PC-3 (cell line): ENCODE measurements at regions not wholly inside any gene's neighbourhood (a gene's known extent, or its start where the extent isn't known, plus 50 kb on each side); places are given as distances from the start of the nearest gene placed in this dataset.

Experiments used
- ATAC-seq: fragments of 200-7000 bp; cut with Tn5 transposase; 2 replicates; pipeline ENCODE4 v1.9.1; 2020; ENCODE audit warnings: mild to moderate bottlenecking, moderate library complexity
- BruUV-seq: library from RNA; stranded (reverse); fragments of 400-500 nt; replicated peaks from 2 replicates; lab custom pipeline; 2021; lab: Mats Ljungman, UMichigan
- CTCF ChIA-PET: fragments of 300-600 bp; sonication (Branson Sonifier 250); formaldehyde crosslinking; loops from one replicate; lab custom pipeline; 2022; ENCODE audit warnings: antibody characterized with exemption; lab: Charles Lee
- POLR2A ChIA-PET: fragments of 300-600 bp; sonication (Branson Sonifier 250); formaldehyde crosslinking; loops from one replicate; lab custom pipeline; 2022; ENCODE audit warnings: antibody characterized with exemption; ENCODE audit not compliant: unreplicated experiment; lab: Charles Lee
- DNase-seq: peaks from one replicate; pipeline ENCODE4 v3.0.0-alpha.2; 2015
- H2AFZ ChIP-seq: fragments of 300-600 bp; sonication (generic); 2 replicates; pipeline ENCODE4 v1.6.0; 2016; ENCODE audit warnings: antibody characterized with exemption, low read length
- H3F3A ChIP-seq: fragments of 300-600 bp; sonication (generic); one replicate; pipeline ENCODE4 v1.6.0; 2017; ENCODE audit warnings: antibody characterized with exemption, low read length, control low read depth, mild to moderate bottlenecking; ENCODE audit not compliant: unreplicated experiment
- H3K27ac ChIP-seq: fragments of 300-600 bp; sonication (generic); 2 replicates; pipeline ENCODE4 v1.5.1; 2016; ENCODE audit warnings: mild to moderate bottlenecking, low read length
- H3K27me3 ChIP-seq: fragments of 300-600 bp; sonication (generic); 2 replicates; pipeline ENCODE4 v1.6.1; 2016; ENCODE audit warnings: low read length, mixed read lengths
- H3K36me3 ChIP-seq: fragments of 300-600 bp; sonication (generic); 2 replicates; pipeline ENCODE4 v1.6.1; 2016; ENCODE audit warnings: low read depth, mixed run types, low read length, mixed read lengths
- H3K4me1 ChIP-seq: fragments of 300-600 bp; sonication (generic); 2 replicates; pipeline ENCODE4 v1.5.1; 2016; ENCODE audit warnings: low read length; ENCODE audit not compliant: insufficient read depth
- H3K4me2 ChIP-seq: fragments of 300-600 bp; sonication (generic); 2 replicates; pipeline ENCODE4 v1.6.0; 2016; ENCODE audit warnings: low read length
- H3K4me3 ChIP-seq: fragments of 300-600 bp; sonication (generic); 2 replicates; pipeline ENCODE4 v1.5.1; 2016; ENCODE audit warnings: mild to moderate bottlenecking, low read length, mixed read lengths
- H3K79me2 ChIP-seq: fragments of 300-600 bp; sonication (generic); 2 replicates; pipeline ENCODE4 v1.6.1; 2017; ENCODE audit warnings: low read length, mixed read lengths
- H3K9ac ChIP-seq: fragments of 300-600 bp; sonication (generic); 2 replicates; pipeline ENCODE4 v1.6.0; 2016; ENCODE audit warnings: mild to moderate bottlenecking, low read length
- H3K9me2 ChIP-seq: fragments of 300-600 bp; sonication (generic); replicated peaks from 2 replicates; pipeline ENCODE4 v1.6.1; 2016; ENCODE audit warnings: mixed run types, low read length, mixed read lengths
- H3K9me3 ChIP-seq: fragments of 300-600 bp; sonication (generic); 2 replicates; pipeline ENCODE4 v1.6.1; 2016; ENCODE audit warnings: low read length, mixed read lengths
- H4K20me1 ChIP-seq: fragments of 300-600 bp; sonication (generic); 2 replicates; pipeline ENCODE4 v1.6.1; 2016; ENCODE audit warnings: low read length, mixed read lengths
- CTCF ChIP-seq: fragments of 300-600 bp; sonication (generic); conservative IDR thresholded peaks from 2 replicates; pipeline ENCODE4 v1.5.1; 2017; ENCODE audit warnings: antibody characterized with exemption, low read depth, mild to moderate bottlenecking, low read length
- EZH2 ChIP-seq: fragments of 300-600 bp; sonication (generic); IDR thresholded peaks from one replicate; pipeline ENCODE4 v1.6.1; 2017; ENCODE audit warnings: antibody characterized with exemption, mild to moderate bottlenecking, low read length; ENCODE audit not compliant: unreplicated experiment
- EZH2phosphoT487 ChIP-seq: fragments of 300-600 bp; sonication (generic); IDR thresholded peaks from 2 replicates; pipeline ENCODE4 v1.6.1; 2018; ENCODE audit warnings: mild to moderate bottlenecking, antibody characterized with exemption, low read length, borderline replicate concordance
- intact Hi-C: fragments of 100-400 bp; cut with micrococcal nuclease; formaldehyde crosslinking; loops from 2 replicates; pipeline ENCODE4 v1.9.0; 2023

- H3K4me1 ChIP-seq, result peaks cover 14% of the 10 kb centered on the region
- H3K9me2 ChIP-seq, result no peaks in the 10 kb centered on the region
- H3K79me2 ChIP-seq, result no peaks in the 10 kb centered on the region
- TF ChIP-seq EZH2phosphoT487 (no peak), CTCF (no peak), EZH2 (no peak)
- H3K27ac ChIP-seq, result no peak overlapping the region
- no peaks in the 10 kb centered on the region for H3F3A ChIP-seq
- no peak for DNase-seq
- H3K4me2 ChIP-seq, result no peak overlapping the region
- ATAC-seq, result no peak
- H4K20me1 ChIP-seq, result no peaks in the 10 kb centered on the region
- intact Hi-C loops, result no loop called here
- no peak overlapping the region for H2AFZ ChIP-seq
- no peak overlapping the region for H3K4me3 ChIP-seq
- no peaks in the 10 kb centered on the region for H3K36me3 ChIP-seq
- POLR2A ChIA-PET, result no interaction called here
- H3K9me3 ChIP-seq, result no peaks in the 10 kb centered on the region
- H3K9ac ChIP-seq, result no peak overlapping the region
- H3K27me3 ChIP-seq, result no peaks in the 10 kb centered on the region
- no TSS peak for BruUV-seq
- CTCF ChIA-PET, result no interaction called here
These were observed 195.7 kb downstream of the ZFP36L2 start for GRCh38 chr2:43030551-43031307.

GRCh38 chr2:43029186-43029585, 197.2 kb downstream of the ZFP36L2 start:
- H2AFZ ChIP-seq, result no peak overlapping the region
- ATAC-seq (no peak), DNase-seq (no peak)
- H3K27me3 ChIP-seq, result no peaks in the 10 kb centered on the region
- H3K4me2 ChIP-seq, result no peak overlapping the region
- no peaks in the 10 kb centered on the region for H3K79me2 ChIP-seq
- ChIA-PET POLR2A (no interaction called here), CTCF (no interaction called here)
- H3K9ac ChIP-seq, result no peak overlapping the region
- no peaks in the 10 kb centered on the region for H3K9me3 ChIP-seq
- no peaks in the 10 kb centered on the region for H3F3A ChIP-seq
- H3K36me3 ChIP-seq, result no peaks in the 10 kb centered on the region
- no peak for TF ChIP-seq EZH2phosphoT487
- TF ChIP-seq EZH2, result no peak
- TF ChIP-seq CTCF, result no peak
- H3K4me1 ChIP-seq, result peaks cover 17% of the 10 kb centered on the region
- no peak overlapping the region for H3K4me3 ChIP-seq
- no peaks in the 10 kb centered on the region for H3K9me2 ChIP-seq
- H3K27ac ChIP-seq, result no peak overlapping the region
- BruUV-seq, result no TSS peak
- H4K20me1 ChIP-seq, result no peaks in the 10 kb centered on the region
- intact Hi-C loops, result no loop called here

- Histone ChIP-seq H3K4me3 (no peak overlapping the region), H2AFZ (no peak overlapping the region), H3K36me3 (no peaks in the 10 kb centered on the region), H3K9me3 (no peaks in the 10 kb centered on the region), H3K9me2 (no peaks in the 10 kb centered on the region), H3K4me2 (no peak overlapping the region), H4K20me1 (no peaks in the 10 kb centered on the region), H3F3A (no peaks in the 10 kb centered on the region), H3K4me1 (peaks cover 16% of the 10 kb centered on the region), H3K27ac (no peak overlapping the region), H3K27me3 (no peaks in the 10 kb centered on the region), H3K9ac (no peak overlapping the region), H3K79me2 (no peaks in the 10 kb centered on the region)
- no TSS peak for BruUV-seq
- ChIA-PET POLR2A (no interaction called here), CTCF (no interaction called here)
- no peak for TF ChIP-seq EZH2
- no peak for TF ChIP-seq EZH2phosphoT487
- TF ChIP-seq CTCF, result no peak
- ATAC-seq, result no peak
- intact Hi-C loops, result no loop called here
- no peak for DNase-seq
These were observed 198.2 kb downstream of the ZFP36L2 start for GRCh38 chr2:43028188-43028587.
